BE2C (cell line): ENCODE measurements at regions not wholly inside any gene's neighbourhood (a gene's known extent, or its start where the extent isn't known, plus 50 kb on each side); places are given as distances from the start of the nearest gene placed in this dataset.
"Not testable (repeated sequence)": the region's sequence is repeated elsewhere in the genome, so short reads cannot be mapped to it uniquely, and the experiment has no call there.

ENCODE experiments used
- DNase-seq: peaks from one replicate; pipeline ENCODE4 v3.0.0-alpha.2; 2020
- H3K27me3 ChIP-seq: fragments of 250-450 bp; sonication (Bioruptor Pico); 2 replicates; pipeline ENCODE4 v1.5.1; 2020; ENCODE audit warnings: mild to moderate bottlenecking
- H3K36me3 ChIP-seq: fragments of 250-450 bp; sonication (Bioruptor Pico); 2 replicates; pipeline ENCODE4 v1.5.1; 2020; ENCODE audit warnings: mild to moderate bottlenecking
- H3K4me1 ChIP-seq: fragments of 250-450 bp; sonication (Bioruptor Pico); 2 replicates; pipeline ENCODE4 v1.5.1; 2020
- H3K4me3 ChIP-seq: 2 replicates; pipeline ENCODE4 v1.5.1; 2011; ENCODE audit warnings: low read depth, low read length
- H3K9me3 ChIP-seq: fragments of 250-450 bp; sonication (Bioruptor Pico); 2 replicates; pipeline ENCODE4 v1.5.1; 2020
- TF ChIP-seq, protein P1 (sequence below): IDR thresholded peaks from 2 replicates; pipeline ENCODE4 v1.5.1; 2012; ENCODE audit warnings: mild to moderate bottlenecking, low read depth, low read length

- H3K4me3 ChIP-seq, H3K27me3 ChIP-seq, H3K9me3 ChIP-seq, DNase-seq, H3K4me1 ChIP-seq, H3K36me3 ChIP-seq: not testable (repeated sequence)
Observed at GRCh38 chr16:88260881-88261665, 121.7 kb upstream of the ZNF469 start.

- not testable (repeated sequence) for H3K4me3 ChIP-seq, H3K27me3 ChIP-seq, DNase-seq, H3K36me3 ChIP-seq, H3K9me3 ChIP-seq, H3K4me1 ChIP-seq
Observed at GRCh38 chr16:88261814-88262605, 120.7 kb upstream of the ZNF469 start.

GRCh38 chr16:88262858-88263563, 119.7 kb upstream of the ZNF469 start:
- H3K4me3 ChIP-seq: peak overlapping the region; percentile 23; the same call in 1 of the 2 replicates
- peak; percentile 80 for DNase-seq
- H3K27me3 ChIP-seq, H3K9me3 ChIP-seq, H3K36me3 ChIP-seq, H3K4me1 ChIP-seq: not testable (repeated sequence)
- TF ChIP-seq, protein P1, sequence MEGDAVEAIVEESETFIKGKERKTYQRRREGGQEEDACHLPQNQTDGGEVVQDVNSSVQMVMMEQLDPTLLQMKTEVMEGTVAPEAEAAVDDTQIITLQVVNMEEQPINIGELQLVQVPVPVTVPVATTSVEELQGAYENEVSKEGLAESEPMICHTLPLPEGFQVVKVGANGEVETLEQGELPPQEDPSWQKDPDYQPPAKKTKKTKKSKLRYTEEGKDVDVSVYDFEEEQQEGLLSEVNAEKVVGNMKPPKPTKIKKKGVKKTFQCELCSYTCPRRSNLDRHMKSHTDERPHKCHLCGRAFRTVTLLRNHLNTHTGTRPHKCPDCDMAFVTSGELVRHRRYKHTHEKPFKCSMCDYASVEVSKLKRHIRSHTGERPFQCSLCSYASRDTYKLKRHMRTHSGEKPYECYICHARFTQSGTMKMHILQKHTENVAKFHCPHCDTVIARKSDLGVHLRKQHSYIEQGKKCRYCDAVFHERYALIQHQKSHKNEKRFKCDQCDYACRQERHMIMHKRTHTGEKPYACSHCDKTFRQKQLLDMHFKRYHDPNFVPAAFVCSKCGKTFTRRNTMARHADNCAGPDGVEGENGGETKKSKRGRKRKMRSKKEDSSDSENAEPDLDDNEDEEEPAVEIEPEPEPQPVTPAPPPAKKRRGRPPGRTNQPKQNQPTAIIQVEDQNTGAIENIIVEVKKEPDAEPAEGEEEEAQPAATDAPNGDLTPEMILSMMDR: 0 out of 2 replicates have a peak, but pooled peaks have one; percentile 17

- H3K9me3 ChIP-seq, H3K27me3 ChIP-seq, H3K36me3 ChIP-seq, H3K4me3 ChIP-seq, H3K4me1 ChIP-seq, DNase-seq: not testable (repeated sequence)
Observed at GRCh38 chr16:88263681-88264287, 119.0 kb upstream of the ZNF469 start.

- Histone ChIP-seq H3K4me3 (no peak overlapping the region), H3K27me3 (no peaks in the 10 kb centered on the region), H3K4me1 (peaks cover 5% of the 10 kb centered on the region), H3K9me3 (no peaks in the 10 kb centered on the region), H3K36me3 (no peaks in the 10 kb centered on the region)
- TF ChIP-seq, protein P1: no peak
- DNase-seq: peak; percentile 74
Observed at GRCh38 chr16:88264641-88265285, 118.0 kb upstream of the ZNF469 start.

DNA sequence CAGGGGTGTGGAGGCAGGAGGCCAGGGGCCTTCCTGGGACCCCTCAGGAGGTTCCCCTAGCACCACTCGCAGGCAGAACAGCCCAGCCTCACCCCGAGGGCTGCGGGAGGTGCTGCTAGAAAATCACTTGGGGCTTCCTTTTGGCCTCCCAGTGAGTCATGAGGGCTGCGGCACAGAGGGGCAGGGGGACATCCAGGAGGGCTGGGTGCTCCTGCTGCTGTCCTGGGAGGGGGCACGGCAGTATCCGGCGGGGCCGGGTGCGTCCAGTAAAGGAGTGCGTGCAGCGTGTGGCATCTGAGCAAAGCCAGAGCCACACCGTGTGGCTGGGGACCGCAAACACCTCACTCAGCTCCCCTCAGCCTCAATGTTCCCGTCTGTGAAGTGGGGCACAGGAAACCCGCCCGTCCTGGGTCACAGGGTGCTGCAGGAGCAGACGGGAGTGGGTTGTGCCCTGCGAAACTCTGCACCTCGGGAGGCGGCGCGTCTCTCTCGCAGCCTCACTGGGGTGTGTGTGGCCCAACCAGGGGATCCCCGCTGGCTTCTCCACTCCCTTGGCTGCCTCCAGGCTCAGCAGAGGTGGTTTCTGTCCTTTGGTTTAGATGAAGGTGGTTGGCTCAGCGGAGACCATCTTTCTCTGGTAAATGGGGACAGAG, 117.3 kb upstream of the ZNF469 start:
- H3K9me3 ChIP-seq, DNase-seq: not testable (repeated sequence)

GRCh38 chr16:88266036-88266435, 116.7 kb upstream of the ZNF469 start:
- H3K4me3 ChIP-seq, H3K36me3 ChIP-seq, H3K9me3 ChIP-seq, DNase-seq, H3K4me1 ChIP-seq, H3K27me3 ChIP-seq: not testable (repeated sequence)

More for the DNA sequence above, 117.3 kb upstream of the ZNF469 start:
- not testable (repeated sequence) for H3K36me3 ChIP-seq, H3K4me3 ChIP-seq, H3K27me3 ChIP-seq, H3K4me1 ChIP-seq

- H3K36me3 ChIP-seq, H3K4me3 ChIP-seq, H3K9me3 ChIP-seq, DNase-seq, H3K27me3 ChIP-seq, H3K4me1 ChIP-seq: not testable (repeated sequence)
Observed at GRCh38 chr16:88266935-88267551, 115.7 kb upstream of the ZNF469 start.

GRCh38 chr16:88268186-88268970, 114.4 kb upstream of the ZNF469 start:
- not testable (repeated sequence) for H3K9me3 ChIP-seq, DNase-seq, H3K4me1 ChIP-seq, H3K36me3 ChIP-seq, H3K4me3 ChIP-seq, H3K27me3 ChIP-seq

DNA sequence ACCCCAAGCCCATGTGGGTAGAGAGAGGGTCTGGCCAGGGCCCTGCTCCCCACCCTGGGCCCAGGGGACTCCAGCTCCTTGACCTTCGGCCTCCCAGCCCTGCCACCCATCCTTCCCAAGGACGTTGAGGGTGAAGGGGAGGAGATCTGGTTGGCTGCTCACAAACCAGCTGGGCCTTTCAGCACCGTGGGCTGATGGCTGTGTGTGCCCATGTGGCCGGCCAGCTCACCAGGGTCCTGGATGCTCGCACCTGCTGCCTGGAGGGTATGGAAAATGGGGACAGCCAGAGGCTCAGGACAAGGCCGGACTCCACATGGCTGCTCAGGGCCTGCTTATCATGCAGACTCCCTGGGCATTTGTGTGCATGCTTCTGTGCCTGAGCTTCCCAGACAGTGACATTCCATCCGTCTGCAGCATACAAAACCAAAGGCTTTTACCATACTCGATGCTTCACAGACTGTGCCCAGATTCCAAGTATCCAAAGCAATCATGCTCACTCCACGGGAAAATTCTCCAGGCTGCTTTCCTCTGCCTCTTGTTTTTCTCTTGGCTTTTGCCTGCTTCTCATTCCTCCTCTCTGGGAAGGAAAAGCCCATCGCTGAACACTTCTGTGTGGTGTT, 112.5 kb upstream of the ZNF469 start:
- not testable (repeated sequence) for H3K27me3 ChIP-seq, H3K9me3 ChIP-seq, H3K4me3 ChIP-seq, H3K4me1 ChIP-seq, H3K36me3 ChIP-seq, DNase-seq

DNA sequence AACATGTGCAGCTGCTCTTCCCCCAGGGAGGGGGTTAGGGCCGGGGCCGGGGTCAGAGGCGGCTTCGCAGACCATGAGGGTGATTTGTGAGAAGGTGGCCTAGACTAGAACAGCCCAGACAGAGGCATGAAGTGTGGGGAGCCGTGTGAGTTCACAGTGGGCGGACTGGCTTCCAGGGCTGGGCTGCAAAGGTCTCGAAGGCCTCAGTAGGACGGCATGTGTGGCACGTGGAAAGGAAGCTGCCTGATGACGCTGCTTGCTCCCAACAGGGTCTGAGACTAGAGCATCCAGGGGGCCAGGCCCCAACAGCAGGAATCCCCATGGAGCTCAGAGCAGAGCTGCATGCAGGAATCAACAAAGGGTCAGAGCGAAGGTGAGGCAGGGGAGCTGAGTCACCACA, 111.5 kb upstream of the ZNF469 start:
- H3K4me1 ChIP-seq: peaks cover 11% of the 10 kb centered on the region
- H3K36me3 ChIP-seq, DNase-seq, H3K27me3 ChIP-seq, H3K4me3 ChIP-seq, H3K9me3 ChIP-seq: not testable (repeated sequence)
